Sigmoid colon (tissue), 6 donors: ENCODE measurements at regions not wholly inside any gene's neighbourhood (a gene's known extent, or its start where the extent isn't known, plus 50 kb on each side); places are given as distances from the start of the nearest gene placed in this dataset.

Experiments
- DNase-seq: peaks from one replicate; pipeline ENCODE4 v3.0.0-alpha.2; 2019
- H3K27ac ChIP-seq, 4 donors: fragments of 200-600 bp; sonication (generic); one replicate each; pipeline ENCODE4 v1.5.1; 2016 to 2019; ENCODE audit warnings: mild to moderate bottlenecking in 1 of 4
- H3K27me3 ChIP-seq, 3 donors: fragments of 200-600 bp; sonication (generic); one replicate each; pipeline ENCODE4 v1.5.1; 2019; ENCODE audit warnings: mild to moderate bottlenecking in 1 of 3
- H3K36me3 ChIP-seq, 4 donors: fragments of 200-600 bp; sonication (generic); one replicate each; pipeline ENCODE4 v1.5.1; 2016 to 2019
- H3K4me1 ChIP-seq, 4 donors: fragments of 200-600 bp; sonication (generic); one replicate each; pipeline ENCODE4 v1.5.1; 2017 to 2019
- H3K4me3 ChIP-seq, 4 donors: fragments of 200-600 bp; sonication (generic); one replicate each; pipeline ENCODE4 v1.5.1; 2017 to 2019; ENCODE audit warnings: mild to moderate bottlenecking in 2 of 4, moderate library complexity in 1 of 4
- H3K9me3 ChIP-seq, 4 donors: fragments of 200-600 bp in 3 of 4; sonication (generic) in 3 of 4; one replicate each; pipeline versions ENCODE4 v1.5.1 to v1.6.1; 2013 to 2019
- EP300 ChIP-seq, 4 donors: sonication (generic); formaldehyde crosslinking; IDR thresholded peaks; one replicate each; pipeline ENCODE4 v1.6.1; 2017; ENCODE audit warnings: antibody characterized with exemption in 4 of 4
- POLR2A ChIP-seq, 2 donors: fragments of 450-650 bp; IDR thresholded peaks; one replicate each; pipeline ENCODE4 v1.6.1; 2016; ENCODE audit warnings: antibody characterized with exemption in 2 of 2, mild to moderate bottlenecking in 2 of 2, moderate library complexity in 2 of 2
- POLR2AphosphoS5 ChIP-seq, 4 donors: sonication (generic); formaldehyde crosslinking; IDR thresholded peaks; one replicate each; pipeline ENCODE4 v1.6.1; 2017; ENCODE audit warnings: antibody characterized with exemption in 4 of 4
- WGBS, 2 donors: extraction: QIAGEN DNeasy Blood & Tissue Kit; methylation state at CpG; one replicate each; pipeline ENCODE4 v1.1.7; 2013; 5-methylcytosine and 5-hydroxymethylcytosine counted together
- intact Hi-C: fragments of 100-400 bp; cut with DNase I; formaldehyde crosslinking; loops from one replicate; pipeline ENCODE4 v1.15.1; 2023
- TF ChIP-seq, protein P1 (sequence below), 4 experiments: fragments of 450-650 bp in 3 of 4; fragments of 200-600 bp in 1 of 4; IDR thresholded peaks; one replicate each; pipeline ENCODE4 v1.5.1; 2016 to 2019; ENCODE audit warnings: antibody characterized with exemption in 4 of 4, mild to moderate bottlenecking in 3 of 4, moderate library complexity in 2 of 4
- donor health status: healthy with polysubstance abuse.
- donor health status: healthy.

DNA sequence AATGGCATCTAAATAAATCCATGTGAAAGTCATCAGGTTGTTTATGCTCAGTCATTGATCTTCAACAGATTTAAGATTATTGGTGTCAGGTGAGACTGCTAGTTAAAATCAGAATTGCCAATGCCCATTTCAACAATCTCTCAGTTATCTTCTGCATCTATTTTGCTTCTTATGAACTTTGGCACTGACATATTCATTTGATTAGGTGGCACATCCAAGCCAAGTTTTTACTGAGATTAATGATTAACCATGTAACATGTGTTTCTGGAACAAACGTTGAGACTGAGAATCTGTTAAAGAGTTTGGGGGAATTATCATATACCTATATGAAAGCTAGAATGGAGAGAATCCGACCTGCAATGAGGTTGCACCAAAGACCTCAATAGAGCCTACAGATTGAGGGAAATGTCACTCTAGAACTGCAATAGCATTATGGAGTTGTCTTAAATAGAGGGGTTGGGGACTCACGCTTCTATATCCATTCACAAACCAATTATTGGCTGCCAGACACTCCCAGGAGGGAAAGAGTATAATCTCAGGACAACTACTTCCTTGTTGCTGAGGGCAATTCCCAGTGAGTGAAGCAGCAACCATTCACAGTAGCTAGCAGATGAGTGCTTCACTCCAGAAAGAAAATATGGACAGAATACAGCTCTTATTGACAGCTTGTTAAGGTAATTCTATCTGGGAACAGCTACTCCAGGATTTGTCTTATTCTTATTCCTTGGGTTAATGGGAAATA, 891.3 kb downstream of the SQOR start:
- 11 to 54% methylated on average over 3 of the region's 3 CpGs for WGBS, 2 donors
- no peaks in the 10 kb centered on the region for H3K4me1 ChIP-seq
- no peaks in the 10 kb centered on the region for H3K36me3 ChIP-seq
- no peak for DNase-seq
- no peaks in the 10 kb centered on the region for H3K27me3 ChIP-seq
- intact Hi-C loops, result no loop called here
- no peak overlapping the region for H3K4me3 ChIP-seq
- no peak overlapping the region for H3K27ac ChIP-seq
- no peak for TF ChIP-seq POLR2A (IDR thresholded peaks at IDR 0.05)
- TF ChIP-seq, protein P1, sequence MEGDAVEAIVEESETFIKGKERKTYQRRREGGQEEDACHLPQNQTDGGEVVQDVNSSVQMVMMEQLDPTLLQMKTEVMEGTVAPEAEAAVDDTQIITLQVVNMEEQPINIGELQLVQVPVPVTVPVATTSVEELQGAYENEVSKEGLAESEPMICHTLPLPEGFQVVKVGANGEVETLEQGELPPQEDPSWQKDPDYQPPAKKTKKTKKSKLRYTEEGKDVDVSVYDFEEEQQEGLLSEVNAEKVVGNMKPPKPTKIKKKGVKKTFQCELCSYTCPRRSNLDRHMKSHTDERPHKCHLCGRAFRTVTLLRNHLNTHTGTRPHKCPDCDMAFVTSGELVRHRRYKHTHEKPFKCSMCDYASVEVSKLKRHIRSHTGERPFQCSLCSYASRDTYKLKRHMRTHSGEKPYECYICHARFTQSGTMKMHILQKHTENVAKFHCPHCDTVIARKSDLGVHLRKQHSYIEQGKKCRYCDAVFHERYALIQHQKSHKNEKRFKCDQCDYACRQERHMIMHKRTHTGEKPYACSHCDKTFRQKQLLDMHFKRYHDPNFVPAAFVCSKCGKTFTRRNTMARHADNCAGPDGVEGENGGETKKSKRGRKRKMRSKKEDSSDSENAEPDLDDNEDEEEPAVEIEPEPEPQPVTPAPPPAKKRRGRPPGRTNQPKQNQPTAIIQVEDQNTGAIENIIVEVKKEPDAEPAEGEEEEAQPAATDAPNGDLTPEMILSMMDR (IDR thresholded peaks at IDR 0.05), result no peak
- TF ChIP-seq EP300 (IDR thresholded peaks at IDR 0.05), result no peak
- no peak for TF ChIP-seq POLR2AphosphoS5 (IDR thresholded peaks at IDR 0.05)
- no peaks in the 10 kb centered on the region for H3K9me3 ChIP-seq

DNA sequence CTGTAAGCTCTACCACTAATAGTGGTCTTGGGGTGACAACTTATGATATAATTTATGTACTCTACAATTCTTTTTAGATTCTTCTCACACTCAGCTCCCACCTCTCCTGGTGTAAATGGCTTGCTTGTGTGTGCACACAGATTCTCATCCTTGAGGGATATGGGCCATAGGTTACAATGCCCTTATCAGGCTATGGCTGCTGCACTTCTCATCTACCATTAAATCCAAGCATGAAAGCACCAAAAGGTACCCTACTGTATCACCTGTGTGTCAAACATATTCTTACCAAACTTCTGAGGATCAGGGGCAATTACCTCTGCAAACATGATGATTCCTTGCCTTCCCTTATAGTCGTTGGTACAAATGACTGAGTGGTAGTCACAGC, 891.9 kb downstream of the SQOR start:
- Histone ChIP-seq H3K9me3 (no peaks in the 10 kb centered on the region), H3K27ac (no peak overlapping the region), H3K4me3 (no peak overlapping the region), H3K27me3 (no peaks in the 10 kb centered on the region), H3K4me1 (no peaks in the 10 kb centered on the region), H3K36me3 (no peaks in the 10 kb centered on the region)
- intact Hi-C loops, result no loop called here
- TF ChIP-seq POLR2A (IDR thresholded peaks at IDR 0.05) (no peak), EP300 (IDR thresholded peaks at IDR 0.05) (no peak), POLR2AphosphoS5 (IDR thresholded peaks at IDR 0.05) (no peak)
- TF ChIP-seq, protein P1 (IDR thresholded peaks at IDR 0.05), result no peak
- DNase-seq, result no peak
- WGBS, 2 donors, result 15 to 47% methylated on average over 1 of the region's 1 CpG

GRCh38 chr15:46543626-46544025, 908.8 kb downstream of the SQOR start:
- peaks cover 0 to 1% (median 0%) of the 10 kb centered on the region in 4 donors for H3K9me3 ChIP-seq
- TF ChIP-seq POLR2AphosphoS5 (IDR thresholded peaks at IDR 0.05) (no peak), EP300 (IDR thresholded peaks at IDR 0.05) (no peak)
- TF ChIP-seq, protein P1 (IDR thresholded peaks at IDR 0.05), result no peak
- H3K27ac ChIP-seq, result no peak overlapping the region
- no peaks in the 10 kb centered on the region for H3K36me3 ChIP-seq
- no peak for DNase-seq
- no peak overlapping the region for H3K4me3 ChIP-seq
- H3K27me3 ChIP-seq, result no peaks in the 10 kb centered on the region
- intact Hi-C loops, result no loop called here
- H3K4me1 ChIP-seq, result no peaks in the 10 kb centered on the region
- 89 to 93% methylated on average over 1 of the region's 1 CpG for WGBS, 2 donors

- TF ChIP-seq EP300 (IDR thresholded peaks at IDR 0.05) (no peak), POLR2A (IDR thresholded peaks at IDR 0.05) (no peak), POLR2AphosphoS5 (IDR thresholded peaks at IDR 0.05) (no peak)
- TF ChIP-seq, protein P1 (IDR thresholded peaks at IDR 0.05), result no peak
- Histone ChIP-seq H3K9me3 (peaks cover 0 to 1% (median 0%) of the 10 kb centered on the region in 4 donors), H3K36me3 (no peaks in the 10 kb centered on the region), H3K4me3 (no peak overlapping the region), H3K4me1 (no peaks in the 10 kb centered on the region), H3K27ac (no peak overlapping the region), H3K27me3 (no peaks in the 10 kb centered on the region)
- DNase-seq, result no peak
- intact Hi-C loops, result no loop called here
- WGBS, 2 donors, result 89 to 98% methylated on average over 1 of the region's 1 CpG
Measured at GRCh38 chr15:46548989-46549388, 914.2 kb downstream of the SQOR start.

DNA sequence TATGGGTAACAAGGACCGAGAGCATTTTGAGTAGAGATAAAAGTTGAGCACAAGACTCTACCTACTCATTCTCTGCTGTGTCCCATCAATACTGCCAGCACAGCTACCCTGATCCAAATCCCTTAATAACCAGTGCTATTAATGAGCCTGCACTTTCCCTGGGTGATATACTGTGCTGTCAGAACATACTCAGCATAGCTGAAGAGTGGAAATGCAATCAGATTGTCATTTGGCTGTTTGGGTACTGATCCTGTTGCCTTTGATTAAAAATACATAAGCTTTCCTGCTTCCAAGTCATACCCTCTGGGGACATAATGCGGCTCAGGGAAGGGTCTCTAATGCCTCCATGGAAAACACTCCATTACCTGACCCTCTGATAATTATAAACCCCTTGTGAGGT, 917.5 kb downstream of the SQOR start:
- Histone ChIP-seq H3K4me3 (no peak overlapping the region), H3K36me3 (no peaks in the 10 kb centered on the region), H3K27me3 (no peaks in the 10 kb centered on the region), H3K4me1 (peaks cover 0 to 18% (median 14%) of the 10 kb centered on the region in 4 donors), H3K9me3 (peaks cover 0 to 1% (median 0%) of the 10 kb centered on the region in 4 donors), H3K27ac (no peak overlapping the region)
- WGBS, 2 donors, result 91 to 94% methylated on average over 2 of the region's 2 CpGs
- TF ChIP-seq, protein P1 (IDR thresholded peaks at IDR 0.05), result no peak
- TF ChIP-seq POLR2AphosphoS5 (IDR thresholded peaks at IDR 0.05) (no peak), POLR2A (IDR thresholded peaks at IDR 0.05) (no peak)
- no peak for DNase-seq
- intact Hi-C loops, result no loop called here
